HEK293 (cell line): ENCODE measurements at regions not wholly inside any gene's neighbourhood (a gene's known extent, or its start where the extent isn't known, plus 50 kb on each side); places are given as distances from the start of the nearest gene placed in this dataset.

Experiments used
- ZFP69B ChIP-seq: fragments of 450-650 bp; formaldehyde crosslinking; IDR thresholded peaks from 2 replicates; pipeline ENCODE4 v1.5.1; 2016; ENCODE audit warnings: missing biosample characterization, missing genetic modification characterization
- ZNF513 ChIP-seq: fragments of 450-650 bp; IDR thresholded peaks from 2 replicates; pipeline ENCODE4 v1.5.1; 2018; ENCODE audit warnings: missing biosample characterization, missing genetic modification characterization

GRCh38 chr9:106468431-106468830, 394.5 kb upstream of the ZNF462 start:
- no peak for TF ChIP-seq ZNF513 (tag by site-specific recombination)
- TF ChIP-seq ZFP69B (tag by site-specific recombination): no peak
